ENCODE measurements at regions not wholly inside any gene's neighbourhood (a gene's known extent, or its start where the extent isn't known, plus 50 kb on each side); places are given as distances from the start of the nearest gene placed in this dataset.
"Not testable (repeated sequence)": the region's sequence is repeated elsewhere in the genome, so short reads cannot be mapped to it uniquely, and the experiment has no call there.

GRCh38 chr15:47124430-47125102 is 592.7 kb upstream of the SEMA6D start:
- DNase-seq (ENCODE audit: low read depth), result no peak

GRCh38 chr15:47129033-47129432 is 588.3 kb upstream of the SEMA6D start:
- DNase-seq (ENCODE audit: low read depth), result no peak

- DNase-seq (ENCODE audit: low read depth), result not testable (repeated sequence)
These were observed 585.9 kb upstream of the SEMA6D start for GRCh38 chr15:47131450-47131849.

- DNase-seq (ENCODE audit: low read depth), result no peak
These were observed 582.0 kb upstream of the SEMA6D start for GRCh38 chr15:47135267-47135666.

- no peak for DNase-seq (ENCODE audit: low read depth)
These were observed 581.1 kb upstream of the SEMA6D start for GRCh38 chr15:47136236-47136635.

GRCh38 chr15:47139965-47140364 is 577.3 kb upstream of the SEMA6D start:
- DNase-seq (ENCODE audit: low read depth), result no peak

GRCh38 chr15:47157827-47158226 is 559.5 kb upstream of the SEMA6D start:
- no peak for DNase-seq (ENCODE audit: low read depth)

GRCh38 chr15:47158573-47158972 is 558.7 kb upstream of the SEMA6D start:
- DNase-seq (ENCODE audit: low read depth), result no peak

- DNase-seq (ENCODE audit: low read depth), result no peak
These were observed 540.1 kb upstream of the SEMA6D start for GRCh38 chr15:47177177-47177576.

- no peak for DNase-seq (ENCODE audit: low read depth)
These were observed 537.3 kb upstream of the SEMA6D start for GRCh38 chr15:47179988-47180387.

- no peak for DNase-seq (ENCODE audit: low read depth)
These were observed 534.5 kb upstream of the SEMA6D start for GRCh38 chr15:47182818-47183217.

- DNase-seq (ENCODE audit: low read depth), result peak; percentile 41
These were observed 533.0 kb upstream of the SEMA6D start for GRCh38 chr15:47184003-47184907.

GRCh38 chr15:47184908-47185801 is 532.1 kb upstream of the SEMA6D start:
- no peak for DNase-seq (ENCODE audit: low read depth)

GRCh38 chr15:47186075-47186474 is 531.2 kb upstream of the SEMA6D start:
- DNase-seq (ENCODE audit: low read depth), result no peak

GRCh38 chr15:47188758-47189507 is 528.4 kb upstream of the SEMA6D start:
- no peak for DNase-seq (ENCODE audit: low read depth)

- DNase-seq (ENCODE audit: low read depth), result no peak
These were observed 522.6 kb upstream of the SEMA6D start for GRCh38 chr15:47194718-47195117.

GRCh38 chr15:47196048-47196447 is 521.3 kb upstream of the SEMA6D start:
- peak; percentile 74 for DNase-seq (ENCODE audit: low read depth)

GRCh38 chr15:47203993-47204392 is 513.3 kb upstream of the SEMA6D start:
- no peak for DNase-seq (ENCODE audit: low read depth)

- no peak for DNase-seq (ENCODE audit: low read depth)
These were observed 510.8 kb upstream of the SEMA6D start for GRCh38 chr15:47206358-47206978.

GRCh38 chr15:47209591-47209990 is 507.7 kb upstream of the SEMA6D start:
- no peak for DNase-seq (ENCODE audit: low read depth)

Data from Daoy (cell line).